H1 (cell line): ENCODE measurements at regions not wholly inside any gene's neighbourhood (a gene's known extent, or its start where the extent isn't known, plus 50 kb on each side); places are given as distances from the start of the nearest gene placed in this dataset.
"Not testable (repeated sequence)": the region's sequence is repeated elsewhere in the genome, so short reads cannot be mapped to it uniquely, and the experiment has no call there.

Experiments
- CTCF ChIA-PET: fragments of 300-600 bp; sonication (Branson Sonifier 250); formaldehyde crosslinking; loops from one replicate; lab custom pipeline; 2021; ENCODE audit not compliant: partially characterized antibody; lab: Charles Lee
- POLR2A ChIA-PET: fragments of 300-600 bp; sonication (Branson Sonifier 250); formaldehyde crosslinking; loops from one replicate; lab custom pipeline; 2021; ENCODE audit warnings: inconsistent platforms; ENCODE audit not compliant: partially characterized antibody; lab: Charles Lee
- DNase-seq, 2 experiments: peaks; one replicate each; pipeline versions ENCODE4 v3.0.0 to v3.0.0-alpha.2; 2010 to 2022; ENCODE audit warnings: low spot score in 2 of 2, low read depth in 1 of 2, mixed read lengths in 1 of 2
- FAIRE-seq: peaks from 2 replicates; lab custom pipeline; 2011; peaks lifted over from hg19 to GRCh38; lab: Jason Lieb, UNC
- H2AFZ ChIP-seq: 2 replicates; pipeline ENCODE4 v1.8.1; 2012; ENCODE audit warnings: low read length, inconsistent platforms
- H2AK5ac ChIP-seq: 2 replicates; pipeline ENCODE4 v1.6.1; 2013; ENCODE audit warnings: low read depth, low read length
- H2BK120ac ChIP-seq: replicated peaks from 2 replicates; pipeline ENCODE3; 2013; ENCODE audit warnings: low read depth, low read length, inconsistent platforms
- H2BK12ac ChIP-seq: 2 replicates; pipeline ENCODE4 v1.6.1; 2013; ENCODE audit warnings: low read depth, low read length
- H2BK15ac ChIP-seq: 2 replicates; pipeline ENCODE4 v1.6.1; 2013; ENCODE audit warnings: low read length
- H2BK20ac ChIP-seq: 2 replicates; pipeline ENCODE4 v1.6.1; 2013; ENCODE audit warnings: low read length
- H2BK5ac ChIP-seq: 2 replicates; pipeline ENCODE4 v1.6.1; 2013; ENCODE audit warnings: low read depth, low read length
- H3K14ac ChIP-seq: 2 replicates; pipeline ENCODE4 v1.6.1; 2013; ENCODE audit warnings: inconsistent platforms; ENCODE audit not compliant: insufficient read length
- H3K18ac ChIP-seq: 2 replicates; pipeline ENCODE4 v1.6.1; 2013; ENCODE audit warnings: low read length; ENCODE audit errors: extremely low read depth
- H3K23ac ChIP-seq: 2 replicates; pipeline ENCODE4 v1.6.1; 2013; ENCODE audit warnings: inconsistent platforms; ENCODE audit not compliant: insufficient read length
- H3K23me2 ChIP-seq: 2 replicates; pipeline ENCODE4 v1.6.1; 2013; ENCODE audit warnings: low read depth, low read length
- H3K27ac ChIP-seq: 2 replicates; pipeline ENCODE4 v1.6.1; 2011; ENCODE audit warnings: low read depth, low read length, inconsistent platforms
- H3K27me3 ChIP-seq, 4 experiments: replicated peaks in 1 of 4; 1 replicate in 1 of 4; 2 replicates in 3 of 4; pipeline versions ENCODE4 v1.6.1 to v1.8.1; 2011 to 2013; ENCODE audit warnings: low read length in 3 of 4, mild to moderate bottlenecking in 3 of 4, inconsistent platforms in 2 of 4, mixed read lengths in 2 of 4, moderate library complexity in 1 of 4; ENCODE audit not compliant: control insufficient read depth in 3 of 4, insufficient read depth in 3 of 4; ENCODE audit errors: extremely low read depth in 1 of 4
- H3K36me3 ChIP-seq, 4 experiments: 2 replicates each; pipeline versions ENCODE4 v1.6.1 to v1.8.1; 2011 to 2013; ENCODE audit warnings: mild to moderate bottlenecking in 4 of 4, low read length in 3 of 4, moderate library complexity in 2 of 4, control low read depth in 1 of 4, inconsistent platforms in 1 of 4; ENCODE audit not compliant: insufficient read depth in 4 of 4, control insufficient read depth in 2 of 4
- H3K4ac ChIP-seq: replicated peaks from 2 replicates; pipeline ENCODE3; 2013; ENCODE audit warnings: low read length, low read depth, mixed read lengths, inconsistent platforms; ENCODE audit not compliant: insufficient read length
- H3K4me1 ChIP-seq, 4 experiments: replicated peaks in 1 of 4; 1 replicate in 1 of 4; 2 replicates in 3 of 4; pipeline versions ENCODE4 v1.6.1 to v1.8.1; 2011 to 2013; ENCODE audit warnings: low read length in 3 of 4, inconsistent platforms in 2 of 4, mixed read lengths in 1 of 4; ENCODE audit not compliant: insufficient read depth in 4 of 4, control insufficient read depth in 3 of 4
- H3K4me2 ChIP-seq, 2 experiments: 2 replicates each; pipeline versions ENCODE4 v1.6.1 to v1.8.1; 2011 to 2013; ENCODE audit warnings: low read depth in 2 of 2, low read length in 2 of 2, control low read depth in 1 of 2, inconsistent platforms in 1 of 2, mild to moderate bottlenecking in 1 of 2; ENCODE audit not compliant: insufficient read depth in 1 of 2
- H3K4me3 ChIP-seq, 4 experiments: fragments of 200-600, 300-600 bp in 1 of 4; sonication (generic), shearing (Covaris generic), sonication (Bioruptor Twin) in 1 of 4; 2 replicates each; pipeline versions ENCODE4 v1.5.1 to v1.8.1; 2011 to 2016; ENCODE audit warnings: low read length in 4 of 4, low read depth in 3 of 4, control low read depth in 2 of 4, inconsistent platforms in 2 of 4, mild to moderate bottlenecking in 2 of 4, mixed read lengths in 1 of 4, moderate library complexity in 1 of 4; ENCODE audit not compliant: insufficient read depth in 2 of 4; ENCODE audit errors: extremely low read depth in 1 of 4
- H3K56ac ChIP-seq: replicated peaks from 2 replicates; pipeline ENCODE3; 2013; ENCODE audit warnings: low read depth, mild to moderate bottlenecking, mixed read lengths, low read length, inconsistent platforms; ENCODE audit not compliant: insufficient read length
- H3K79me1 ChIP-seq: 2 replicates; pipeline ENCODE4 v1.6.1; 2013; ENCODE audit warnings: low read depth, low read length, control low read depth
- H3K79me2 ChIP-seq, 2 experiments: 2 replicates each; pipeline versions ENCODE4 v1.6.1 to v1.8.1; 2012 to 2013; ENCODE audit warnings: low read length in 2 of 2, mild to moderate bottlenecking in 2 of 2, inconsistent platforms in 1 of 2; ENCODE audit not compliant: insufficient read depth in 2 of 2, control insufficient read depth in 1 of 2
- H3K9ac ChIP-seq, 4 experiments: replicated peaks in 1 of 4; 1 replicate in 1 of 4; 2 replicates in 3 of 4; pipeline versions ENCODE4 v1.6.1 to v1.8.1; 2011 to 2013; ENCODE audit warnings: low read depth in 3 of 4, low read length in 3 of 4, control low read depth in 2 of 4, mild to moderate bottlenecking in 2 of 4, moderate library complexity in 2 of 4, inconsistent platforms in 1 of 4; ENCODE audit errors: extremely low read depth in 1 of 4
- H3K9me3 ChIP-seq, 2 experiments: 2 replicates each; pipeline versions ENCODE4 v1.6.1 to v1.8.1; 2012 to 2013; ENCODE audit warnings: mild to moderate bottlenecking in 2 of 2, moderate library complexity in 2 of 2, control low read depth in 1 of 2, inconsistent platforms in 1 of 2, low read depth in 1 of 2, low read length in 1 of 2, mixed read lengths in 1 of 2; ENCODE audit not compliant: insufficient read depth in 2 of 2
- H4K20me1 ChIP-seq, 2 experiments: replicated peaks in 1 of 2; 2 replicates each; pipeline versions ENCODE3 to v1.8.1; 2011 to 2013; ENCODE audit warnings: inconsistent platforms in 2 of 2, low read length in 2 of 2, mild to moderate bottlenecking in 1 of 2; ENCODE audit not compliant: insufficient read depth in 2 of 2, control insufficient read depth in 1 of 2
- H4K5ac ChIP-seq: 2 replicates; pipeline ENCODE4 v1.6.1; 2013; ENCODE audit warnings: low read length, low read depth, mixed read lengths, inconsistent platforms; ENCODE audit not compliant: insufficient read length
- H4K8ac ChIP-seq: 2 replicates; pipeline ENCODE4 v1.8.0; 2013; ENCODE audit warnings: mild to moderate bottlenecking, moderate library complexity, low read length, inconsistent platforms; ENCODE audit not compliant: insufficient read depth; ENCODE audit errors: extremely low read depth
- H4K91ac ChIP-seq: replicated peaks from 2 replicates; pipeline ENCODE3; 2013; ENCODE audit warnings: low read length, mixed read lengths, inconsistent platforms; ENCODE audit not compliant: insufficient read length
- CHD1 ChIP-seq: IDR thresholded peaks from 2 replicates; pipeline ENCODE4 v1.6.1; 2012; ENCODE audit warnings: low read depth, low read length, improper control_type of control experiment
- CTCF ChIP-seq, 3 experiments: IDR thresholded peaks; 1 replicate in 2 of 3; 2 replicates in 1 of 3; pipeline versions ENCODE4 v1.5.1 to v1.6.1; 2011; ENCODE audit warnings: low read length in 3 of 3, mild to moderate bottlenecking in 3 of 3, inconsistent platforms in 2 of 3, low read depth in 1 of 3, moderate library complexity in 1 of 3; ENCODE audit not compliant: insufficient read depth in 1 of 3; ENCODE audit errors: control extremely low read depth in 1 of 3
- E2F6 ChIP-seq: IDR thresholded peaks from 2 replicates; pipeline ENCODE4 v1.6.1; 2012; ENCODE audit warnings: inconsistent platforms
- YY1 ChIP-seq: IDR thresholded peaks from 2 replicates; pipeline ENCODE4 v1.6.1; 2011; ENCODE audit warnings: low read depth, mild to moderate bottlenecking, low read length
- WGBS, 2 experiments: shearing (Covaris generic) in 1 of 2; methylation state at CpG; one replicate each; pipeline versions ENCODE4 v1.1.6 to v1.1.7; 2013 to 2015; ENCODE audit warnings: low lambda C conversion rate in 2 of 2, mixed read lengths in 2 of 2, inconsistent platforms in 1 of 2, low coverage in 1 of 2, missing lambda C conversion rate in 1 of 2; ENCODE audit not compliant: insufficient replicate concordance in 2 of 2, insufficient coverage in 1 of 2, insufficient read length in 1 of 2; ENCODE audit errors: extremely low coverage in 1 of 2, missing lambda C conversion rate in 1 of 2; 5-methylcytosine and 5-hydroxymethylcytosine counted together

GRCh38 chr1:189805735-189806134 lies 671.9 kb downstream of the BRINP3 start (continued):
- no peak for TF ChIP-seq CHD1
- no peak for TF ChIP-seq YY1
- TF ChIP-seq CTCF (IDR thresholded peaks at IDR 0.05; ENCODE audit: control extremely low read depth in 1 of 3, insufficient read depth in 1 of 3, low read depth in 1 of 3, low read length in 3 of 3): no peak
- no peak for TF ChIP-seq E2F6

GRCh38 chr1:189810639-189811038 lies 667.0 kb downstream of the BRINP3 start:
- H4K5ac ChIP-seq, H3K9me3 ChIP-seq, H3K79me1 ChIP-seq, DNase-seq, H2BK12ac ChIP-seq, H3K18ac ChIP-seq, H3K79me2 ChIP-seq, H3K27ac ChIP-seq, H3K23ac ChIP-seq, H3K56ac ChIP-seq, H3K4me1 ChIP-seq, H3K4ac ChIP-seq, H3K36me3 ChIP-seq, H3K14ac ChIP-seq, H4K20me1 ChIP-seq, H2AK5ac ChIP-seq, H2AFZ ChIP-seq, FAIRE-seq, H2BK120ac ChIP-seq, H4K8ac ChIP-seq, H3K27me3 ChIP-seq, H3K4me2 ChIP-seq, H2BK20ac ChIP-seq, H2BK15ac ChIP-seq, H3K4me3 ChIP-seq, H3K23me2 ChIP-seq, H4K91ac ChIP-seq, H3K9ac ChIP-seq, H2BK5ac ChIP-seq, POLR2A ChIA-PET: not testable (repeated sequence)
- WGBS, 2 experiments: 97% methylated on average over 10 of the region's 10 CpGs; no CpG with 5 or more reads in 1 of the 2 experiments
- CTCF ChIA-PET: interaction anchor here (0.6 kb wide), 1 partner anchor 284 kb away, joined by 3 read pairs; no protein-coding TSS in a partner anchor
